HG02642 (cell line): ENCODE measurements at regions not wholly inside any gene's neighbourhood (a gene's known extent, or its start where the extent isn't known, plus 50 kb on each side); places are given as distances from the start of the nearest gene placed in this dataset.
"Not testable (repeated sequence)": the region's sequence is repeated elsewhere in the genome, so short reads cannot be mapped to it uniquely, and the experiment has no call there.

Experiments
- ATAC-seq: cut with Tn5 transposase; IDR thresholded peaks from one replicate; pipeline ENCODE4 v1.9.1; 2021; ENCODE audit warnings: mild to moderate bottlenecking; ENCODE audit not compliant: unreplicated experiment, poor library complexity

GRCh38 chr9:33734941-33735835 lies 60.2 kb upstream of the PRSS3 start:
- not testable (repeated sequence) for ATAC-seq

GRCh38 chr9:33737811-33738606 lies 57.4 kb upstream of the PRSS3 start:
- no peak for ATAC-seq

- ATAC-seq: no peak
These were observed 56.0 kb upstream of the PRSS3 start for GRCh38 chr9:33739398-33739797.

GRCh38 chr9:33740075-33740474 lies 55.3 kb upstream of the PRSS3 start:
- ATAC-seq: no peak

GRCh38 chr9:33740958-33741357 lies 54.4 kb upstream of the PRSS3 start:
- ATAC-seq: not testable (repeated sequence)

- ATAC-seq: no peak
These were observed 53.3 kb upstream of the PRSS3 start for GRCh38 chr9:33742051-33742450.

GRCh38 chr9:33742519-33742918 lies 52.8 kb upstream of the PRSS3 start:
- no peak for ATAC-seq
